ENCODE measurements at regions not wholly inside any gene's neighbourhood (a gene's known extent, or its start where the extent isn't known, plus 50 kb on each side); places are given as distances from the start of the nearest gene placed in this dataset.

- Histone ChIP-seq H3K4ac (replicated peaks; ENCODE audit: insufficient read length, low read depth, low read length) (no peak overlapping the region), H3K9ac (replicated peaks in 1 of 4; ENCODE audit: extremely low read depth in 1 of 4, low read depth in 3 of 4, low read length in 3 of 4) (no peak overlapping the region)
- TF ChIP-seq RFX5 (IDR thresholded peaks at IDR 0.05; ENCODE audit: borderline replicate concordance, low read depth, low read length) (no peak), SP4 (IDR thresholded peaks at IDR 0.05; ENCODE audit: low read length) (no peak), BACH1 (IDR thresholded peaks at IDR 0.05; ENCODE audit: low read length) (no peak), PHF8 (conservative IDR thresholded peaks at IDR 0.05; ENCODE audit: low read depth, low read length) (no peak), CTCF (IDR thresholded peaks at IDR 0.05; ENCODE audit: control extremely low read depth in 1 of 3, insufficient read depth in 1 of 3, low read depth in 1 of 3, low read length in 3 of 3) (no peak), RAD21 (IDR thresholded peaks at IDR 0.05 in 1 of 2, conservative IDR thresholded peaks at IDR 0.05 in 1 of 2; ENCODE audit: low read depth in 2 of 2, low read length in 2 of 2) (no peak), SAP30 (IDR thresholded peaks at IDR 0.05; ENCODE audit: insufficient read depth, insufficient replicate concordance, low read length) (no peak), EZH2 (IDR thresholded peaks at IDR 0.05; ENCODE audit: low read depth, low read length, severe bottlenecking) (no peak), ZNF274 (IDR thresholded peaks at IDR 0.05; ENCODE audit: borderline replicate concordance, extremely low read depth, low read length) (no peak)
These were observed 91.9 kb upstream of the ARAP3 start for GRCh38 chr5:141773779-141774562.

More at GRCh38 chr5:141773779-141774562, 91.9 kb upstream of the ARAP3 start:
- H2BK20ac ChIP-seq (ENCODE audit: low read length) = no peak overlapping the region
- H2BK120ac ChIP-seq (replicated peaks; ENCODE audit: low read depth, low read length) = no peak overlapping the region
- no peak overlapping the region for H2BK5ac ChIP-seq (ENCODE audit: low read depth, low read length)
- H3K27ac ChIP-seq (ENCODE audit: low read depth, low read length) = no peak overlapping the region
- no peak overlapping the region for H3K4me2 ChIP-seq (ENCODE audit: insufficient read depth in 1 of 2, low read depth in 2 of 2, low read length in 2 of 2)
- no peaks in the 10 kb centered on the region; a peak in 1 of 7 replicates for H3K27me3 ChIP-seq (replicated peaks in 1 of 4; ENCODE audit: control insufficient read depth in 3 of 4, extremely low read depth in 1 of 4, insufficient read depth in 3 of 4, low read length in 3 of 4)
- H3K23ac ChIP-seq (ENCODE audit: insufficient read length) = no peak overlapping the region
- no peaks in the 10 kb centered on the region; the same call in 1 of the 2 replicates for H3K23me2 ChIP-seq (ENCODE audit: low read depth, low read length)
- no peak overlapping the region for H2AK5ac ChIP-seq (ENCODE audit: low read depth, low read length)
- ChIA-PET CTCF (ENCODE audit: partially characterized antibody) (interaction anchor here (0.7 to 7.4 kb wide), 20 partner anchors 10 to 167 kb away, joined by 3 to 54 read pairs (median 4); partner anchors contain the start of gene PCDH1), POLR2A (ENCODE audit: partially characterized antibody) (interaction anchor here (1.2 to 1.6 kb wide), 6 partner anchors 9 to 84 kb away, joined by 3 to 5 read pairs (median 4); no protein-coding TSS in a partner anchor)
- no peak overlapping the region; the same call in 1 of the 2 replicates for H4K8ac ChIP-seq (ENCODE audit: extremely low read depth, insufficient read depth, low read length)
- H3K56ac ChIP-seq (replicated peaks; ENCODE audit: insufficient read length, low read depth, low read length) = no peak overlapping the region
- H2AFZ ChIP-seq (ENCODE audit: low read length) = no peak overlapping the region
- no peak overlapping the region for H3K4me3 ChIP-seq (ENCODE audit: extremely low read depth in 1 of 4, insufficient read depth in 2 of 4, low read depth in 3 of 4, low read length in 4 of 4)
- no peaks in the 10 kb centered on the region for H3K79me2 ChIP-seq (ENCODE audit: control insufficient read depth in 1 of 2, insufficient read depth in 2 of 2, low read length in 2 of 2)
- H3K36me3 ChIP-seq (ENCODE audit: control insufficient read depth in 2 of 4, insufficient read depth in 4 of 4, low read length in 3 of 4) = no peaks in the 10 kb centered on the region
- H3K14ac ChIP-seq (ENCODE audit: insufficient read length) = no peak overlapping the region
- 85% methylated on average over 17 of the region's 17 CpGs; no CpG with 5 or more reads in 1 of the 2 experiments for WGBS, 2 experiments (ENCODE audit: extremely low coverage in 1 of 2, insufficient coverage in 1 of 2, insufficient read length in 1 of 2, insufficient replicate concordance in 2 of 2, low coverage in 1 of 2, low lambda C conversion rate in 2 of 2, missing lambda C conversion rate in 1 of 2)
- peaks cover 0 to 11% (median 5%) of the 10 kb centered on the region in 4 experiments; a peak in 6 of 7 replicates for H3K4me1 ChIP-seq (replicated peaks in 1 of 4; ENCODE audit: control insufficient read depth in 3 of 4, insufficient read depth in 4 of 4, low read length in 3 of 4)
- H4K20me1 ChIP-seq (replicated peaks in 1 of 2; ENCODE audit: control insufficient read depth in 1 of 2, insufficient read depth in 2 of 2, low read length in 2 of 2) = no peaks in the 10 kb centered on the region
- peak overlapping the region; percentile 50; the same call in 1 of the 2 replicates for H2BK12ac ChIP-seq (ENCODE audit: low read depth, low read length)
- H3K9me3 ChIP-seq (ENCODE audit: insufficient read depth in 2 of 2, low read depth in 1 of 2, low read length in 1 of 2) = no peaks in the 10 kb centered on the region
- H4K5ac ChIP-seq (ENCODE audit: insufficient read length, low read depth, low read length) = no peak overlapping the region
- H4K91ac ChIP-seq (replicated peaks; ENCODE audit: insufficient read length, low read length) = no peak overlapping the region
- FAIRE-seq = no peak
- no peaks in the 10 kb centered on the region; the same call in 1 of the 2 replicates for H3K79me1 ChIP-seq (ENCODE audit: low read depth, low read length)
- DNase-seq (ENCODE audit: low read depth in 1 of 2, low spot score in 2 of 2) = no peak
- peak overlapping the region; percentile 72; the same call in 1 of the 2 replicates for H2BK15ac ChIP-seq (ENCODE audit: low read length)
- H3K18ac ChIP-seq (ENCODE audit: extremely low read depth, low read length) = no peak overlapping the region; the same call in 1 of the 2 replicates

Data from H1 (cell line).